GM12872 (cell line): ENCODE measurements at regions not wholly inside any gene's neighbourhood (a gene's known extent, or its start where the extent isn't known, plus 50 kb on each side); places are given as distances from the start of the nearest gene placed in this dataset.

ENCODE experiments used
- CTCF ChIP-seq: IDR thresholded peaks from 3 replicates; pipeline ENCODE4 v1.5.1; 2011; ENCODE audit warnings: low read depth, mild to moderate bottlenecking, low read length, moderate library complexity; ENCODE audit not compliant: insufficient read depth

GRCh38 chr13:60642552-60642951, 245.5 kb downstream of the TDRD3 start:
- TF ChIP-seq CTCF: no peak

DNA sequence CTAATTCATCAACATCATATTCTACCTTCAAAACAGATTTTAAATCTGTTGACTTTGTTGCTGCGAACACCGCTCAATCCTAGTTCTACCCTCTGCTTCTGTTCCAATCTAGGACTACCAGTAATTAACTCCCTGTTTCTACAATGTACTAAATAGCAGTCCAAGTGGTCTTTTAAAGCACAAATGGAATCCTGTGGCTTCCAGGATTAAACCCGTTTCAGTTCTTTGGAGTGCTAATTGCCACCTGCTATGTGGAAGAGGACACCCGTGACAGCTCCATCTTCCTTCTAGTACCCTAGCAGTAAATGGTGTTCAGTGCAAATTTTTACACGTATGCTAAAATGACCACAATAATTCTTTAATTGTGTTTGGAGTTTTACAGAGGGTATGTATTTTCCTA, 232.1 kb downstream of the TDRD3 start:
- no peak for TF ChIP-seq CTCF

DNA sequence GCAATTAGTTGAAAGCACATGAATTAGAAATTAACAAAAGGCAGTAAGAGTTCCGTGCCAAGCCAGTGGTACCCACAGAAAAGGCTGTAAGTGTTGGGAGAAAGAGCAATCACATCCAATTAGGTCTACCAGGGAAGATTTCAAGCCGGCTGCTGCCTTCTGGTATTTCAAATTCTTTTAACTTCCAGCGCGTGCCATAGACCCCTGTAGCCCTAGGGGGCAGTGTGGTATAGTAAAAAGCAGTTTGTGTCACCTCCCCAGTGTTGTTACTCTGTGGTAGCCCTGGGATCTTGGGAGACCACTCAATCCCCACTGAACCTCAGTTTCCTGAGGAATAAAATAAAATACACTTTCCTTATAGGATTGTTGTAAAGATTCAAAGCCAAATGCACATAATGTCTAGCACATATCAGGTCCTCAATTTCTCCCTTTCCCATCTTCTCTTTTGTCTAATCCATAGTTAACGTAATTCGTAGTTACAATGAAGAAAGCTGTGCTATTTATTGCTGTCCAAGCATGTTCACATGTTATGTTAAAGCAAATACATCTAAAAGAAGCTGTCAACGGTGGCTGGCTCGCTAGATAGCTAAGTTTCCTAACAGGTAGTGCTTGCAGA, 230.2 kb downstream of the TDRD3 start:
- TF ChIP-seq CTCF: peak; percentile 68
